Glutamatergic neuron (in vitro differentiated cells): ENCODE measurements at regions not wholly inside any gene's neighbourhood (a gene's known extent, or its start where the extent isn't known, plus 50 kb on each side); places are given as distances from the start of the nearest gene placed in this dataset.

Experiments
- DNase-seq: peaks from one replicate; pipeline ENCODE4 v3.0.0; 2022
- H3K27ac Mint-ChIP-seq: one replicate; pipeline ENCODE4 v1.8.0; 2020; ENCODE audit warnings: mild to moderate bottlenecking, mixed read lengths, inconsistent platforms; ENCODE audit not compliant: unreplicated experiment
- H3K27me3 Mint-ChIP-seq: one replicate; pipeline ENCODE4 v1.8.0; 2020; ENCODE audit warnings: mild to moderate bottlenecking, moderate library complexity, mixed read lengths, inconsistent platforms; ENCODE audit not compliant: unreplicated experiment
- H3K36me3 Mint-ChIP-seq: one replicate; pipeline ENCODE4 v1.8.0; 2020; ENCODE audit warnings: mild to moderate bottlenecking, mixed read lengths, inconsistent platforms; ENCODE audit not compliant: unreplicated experiment
- H3K4me1 Mint-ChIP-seq: one replicate; pipeline ENCODE4 v1.8.0; 2020; ENCODE audit warnings: mild to moderate bottlenecking, low read depth, mixed read lengths, inconsistent platforms; ENCODE audit not compliant: unreplicated experiment
- H3K4me3 Mint-ChIP-seq: one replicate; pipeline ENCODE4 v1.8.0; 2020; ENCODE audit warnings: mild to moderate bottlenecking, mixed read lengths, inconsistent platforms; ENCODE audit not compliant: unreplicated experiment
- H3K9me3 Mint-ChIP-seq: one replicate; pipeline ENCODE4 v1.8.0; 2020; ENCODE audit warnings: mild to moderate bottlenecking, moderate library complexity, mixed read lengths, inconsistent platforms; ENCODE audit not compliant: unreplicated experiment
- TF ChIP-seq, protein P1 (sequence below): fragments of 200-600 bp; sonication (generic); IDR thresholded peaks from one replicate; pipeline ENCODE4 v1.5.0; 2021; ENCODE audit not compliant: partially characterized antibody, unreplicated experiment

DNA sequence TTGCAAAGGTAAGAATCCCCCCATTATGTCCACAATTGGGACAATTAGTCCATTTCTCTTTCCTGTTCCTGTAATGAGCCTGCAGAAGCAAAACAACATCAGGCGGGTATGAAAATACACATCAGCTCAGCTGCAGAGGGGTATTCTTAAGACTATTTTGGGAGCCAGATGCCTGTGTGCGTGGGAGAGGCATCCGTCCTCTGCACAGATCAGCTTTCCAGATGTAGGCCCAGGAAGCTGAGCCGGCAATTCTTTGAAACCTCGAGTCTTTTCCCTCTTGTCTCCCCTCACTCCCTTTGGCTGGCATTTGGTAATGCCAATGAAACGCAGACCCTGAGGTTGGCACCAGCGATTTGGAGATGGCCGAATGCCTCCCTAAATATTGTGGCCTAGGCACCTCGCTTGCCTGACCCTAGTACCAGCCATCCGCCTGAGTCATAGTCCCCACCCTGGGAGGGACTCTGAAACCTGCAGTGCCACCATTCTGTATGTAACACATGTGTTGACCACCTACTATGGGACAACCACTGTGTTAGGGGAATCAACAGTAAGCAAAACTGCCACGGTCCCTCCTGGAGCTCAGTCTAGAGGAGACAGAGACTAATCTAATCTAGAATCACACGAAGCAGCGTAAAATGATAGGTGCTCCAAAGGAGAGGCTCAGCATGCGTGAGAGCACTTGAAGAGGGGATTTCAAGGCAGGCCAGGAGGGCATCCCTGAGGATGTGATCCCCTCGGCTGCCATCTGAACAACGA lies 603.0 kb downstream of the MATN1 start:
- H3K9me3 Mint-ChIP-seq = peaks cover 6% of the 10 kb centered on the region
- no peaks in the 10 kb centered on the region for H3K36me3 Mint-ChIP-seq
- TF ChIP-seq, protein P1, sequence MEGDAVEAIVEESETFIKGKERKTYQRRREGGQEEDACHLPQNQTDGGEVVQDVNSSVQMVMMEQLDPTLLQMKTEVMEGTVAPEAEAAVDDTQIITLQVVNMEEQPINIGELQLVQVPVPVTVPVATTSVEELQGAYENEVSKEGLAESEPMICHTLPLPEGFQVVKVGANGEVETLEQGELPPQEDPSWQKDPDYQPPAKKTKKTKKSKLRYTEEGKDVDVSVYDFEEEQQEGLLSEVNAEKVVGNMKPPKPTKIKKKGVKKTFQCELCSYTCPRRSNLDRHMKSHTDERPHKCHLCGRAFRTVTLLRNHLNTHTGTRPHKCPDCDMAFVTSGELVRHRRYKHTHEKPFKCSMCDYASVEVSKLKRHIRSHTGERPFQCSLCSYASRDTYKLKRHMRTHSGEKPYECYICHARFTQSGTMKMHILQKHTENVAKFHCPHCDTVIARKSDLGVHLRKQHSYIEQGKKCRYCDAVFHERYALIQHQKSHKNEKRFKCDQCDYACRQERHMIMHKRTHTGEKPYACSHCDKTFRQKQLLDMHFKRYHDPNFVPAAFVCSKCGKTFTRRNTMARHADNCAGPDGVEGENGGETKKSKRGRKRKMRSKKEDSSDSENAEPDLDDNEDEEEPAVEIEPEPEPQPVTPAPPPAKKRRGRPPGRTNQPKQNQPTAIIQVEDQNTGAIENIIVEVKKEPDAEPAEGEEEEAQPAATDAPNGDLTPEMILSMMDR = no peak
- no peak for DNase-seq
- H3K4me1 Mint-ChIP-seq = no peaks in the 10 kb centered on the region
- H3K27me3 Mint-ChIP-seq = peaks cover 11% of the 10 kb centered on the region
- H3K27ac Mint-ChIP-seq = no peak overlapping the region
- H3K4me3 Mint-ChIP-seq = no peak overlapping the region

DNA sequence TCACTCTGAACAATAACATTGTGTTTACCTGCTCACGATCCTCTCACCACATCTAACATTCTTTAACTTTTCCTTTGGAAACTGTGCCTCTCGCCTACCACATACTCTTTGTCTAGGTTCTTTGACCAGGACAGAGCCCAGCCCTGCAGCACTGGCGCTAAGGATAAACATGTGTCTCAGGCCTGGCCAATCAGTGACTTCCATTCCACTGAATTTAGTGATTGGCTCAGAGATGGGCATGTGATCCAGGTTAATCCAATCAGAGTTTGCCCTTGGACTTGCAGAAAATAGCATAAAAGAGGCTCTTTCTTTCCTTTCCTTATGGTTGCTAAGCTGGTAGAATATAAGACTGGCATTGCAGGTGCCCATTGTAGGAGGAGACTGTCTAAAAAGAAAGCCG lies 605.7 kb downstream of the MATN1 start:
- Mint-ChIP-seq H3K27ac (no peak overlapping the region), H3K4me1 (no peaks in the 10 kb centered on the region), H3K27me3 (peaks cover 7% of the 10 kb centered on the region), H3K9me3 (peaks cover 2% of the 10 kb centered on the region), H3K36me3 (no peaks in the 10 kb centered on the region), H3K4me3 (no peak overlapping the region)
- TF ChIP-seq, protein P1 = no peak
- DNase-seq = no peak

DNA sequence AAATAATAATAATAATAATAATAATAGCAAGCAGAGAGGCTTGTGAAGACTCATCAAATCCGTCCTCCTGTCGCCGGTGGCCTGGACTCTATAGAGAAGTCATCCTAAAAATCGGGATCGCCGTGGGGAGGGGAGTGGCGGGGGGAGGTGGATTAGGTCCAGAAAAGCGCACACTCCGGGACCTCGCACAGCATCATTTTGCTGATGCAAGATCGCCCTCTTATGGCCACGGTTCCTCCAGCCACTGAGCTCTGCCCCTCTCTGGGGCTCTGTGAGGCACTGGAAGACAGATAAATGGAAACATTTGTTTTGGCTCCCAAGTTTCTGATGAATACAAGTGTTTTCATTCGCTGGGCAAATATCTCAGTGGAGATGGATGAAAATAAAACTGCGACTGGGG lies 612.0 kb downstream of the MATN1 start:
- Mint-ChIP-seq H3K27me3 (peaks cover 5% of the 10 kb centered on the region), H3K4me1 (peaks cover 24% of the 10 kb centered on the region), H3K9me3 (no peaks in the 10 kb centered on the region), H3K4me3 (no peak overlapping the region), H3K27ac (no peak overlapping the region), H3K36me3 (no peaks in the 10 kb centered on the region)
- TF ChIP-seq, protein P1 = peak; percentile 49
- peak; percentile 84 for DNase-seq

DNA sequence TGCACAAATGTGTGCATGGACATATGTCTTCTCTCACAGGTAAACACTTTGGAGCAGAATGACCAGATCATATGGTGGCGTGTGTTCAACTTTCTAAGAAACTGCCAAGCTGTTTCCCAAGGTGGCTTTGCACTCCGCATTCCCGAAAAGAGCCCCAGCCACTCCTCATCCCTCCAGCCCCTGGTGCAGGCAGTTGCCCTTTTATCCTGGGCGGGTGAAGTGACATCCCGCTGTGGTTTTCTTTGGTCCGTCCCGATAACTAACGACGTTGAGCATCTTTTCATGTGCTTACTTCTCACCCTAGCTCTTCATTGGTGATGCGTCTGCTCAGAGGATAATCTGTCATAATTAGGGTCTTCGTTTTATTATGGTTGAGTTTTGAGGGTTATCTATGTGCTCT lies 612.5 kb downstream of the MATN1 start:
- no peak for DNase-seq
- Mint-ChIP-seq H3K4me3 (no peak overlapping the region), H3K9me3 (no peaks in the 10 kb centered on the region), H3K4me1 (peaks cover 24% of the 10 kb centered on the region), H3K27me3 (peaks cover 3% of the 10 kb centered on the region), H3K27ac (peak overlapping the region; percentile 46), H3K36me3 (no peaks in the 10 kb centered on the region)
- TF ChIP-seq, protein P1 = no peak

DNA sequence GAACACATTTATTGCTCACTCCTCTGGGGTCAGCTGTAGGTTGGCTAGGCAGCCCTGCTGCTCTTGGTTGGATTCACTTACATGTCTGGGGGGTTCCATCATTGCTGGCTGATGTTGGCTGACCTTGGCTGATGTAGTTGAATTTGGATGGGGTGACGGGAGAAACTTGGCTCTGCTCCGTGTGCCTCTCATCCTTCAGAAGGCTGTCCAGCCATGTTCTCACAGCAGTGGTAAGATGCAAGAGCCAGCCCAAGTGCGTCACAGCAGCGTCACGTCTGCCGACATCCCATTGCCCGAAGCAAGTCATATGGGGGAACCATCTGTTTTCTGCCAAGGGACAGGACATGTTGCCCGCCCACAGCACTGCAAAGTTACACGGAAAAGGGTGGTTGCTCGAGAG lies 613.5 kb downstream of the MATN1 start:
- no peak for DNase-seq
- Mint-ChIP-seq H3K27me3 (peaks cover 3% of the 10 kb centered on the region), H3K9me3 (peaks cover 2% of the 10 kb centered on the region), H3K27ac (peak overlapping the region; percentile 35), H3K4me3 (peak overlapping the region; percentile 62), H3K4me1 (peaks cover 24% of the 10 kb centered on the region), H3K36me3 (no peaks in the 10 kb centered on the region)
- TF ChIP-seq, protein P1 = no peak
